ENCODE measurements at regions not wholly inside any gene's neighbourhood (a gene's known extent, or its start where the extent isn't known, plus 50 kb on each side); places are given as distances from the start of the nearest gene placed in this dataset.
"Not testable (repeated sequence)": the region's sequence is repeated elsewhere in the genome, so short reads cannot be mapped to it uniquely, and the experiment has no call there.

GRCh38 chr4:118410138-118410537, 57.3 kb upstream of the PRSS12 start:
- DNase-seq (ENCODE audit: low spot score) = no peak

- peak; percentile 38 for DNase-seq (ENCODE audit: low spot score)
These were observed 64.5 kb upstream of the PRSS12 start for GRCh38 chr4:118417325-118417724.

- DNase-seq (ENCODE audit: low spot score) = not testable (repeated sequence)
These were observed 65.0 kb upstream of the PRSS12 start for GRCh38 chr4:118417800-118418199.

- not testable (repeated sequence) for DNase-seq (ENCODE audit: low spot score)
These were observed 65.6 kb upstream of the PRSS12 start for GRCh38 chr4:118418396-118418795.

GRCh38 chr4:118419626-118420025, 66.8 kb upstream of the PRSS12 start:
- not testable (repeated sequence) for DNase-seq (ENCODE audit: low spot score)

GRCh38 chr4:118424062-118424461, 71.3 kb upstream of the PRSS12 start:
- DNase-seq (ENCODE audit: low spot score) = not testable (repeated sequence)

- not testable (repeated sequence) for DNase-seq (ENCODE audit: low spot score)
These were observed 76.1 kb upstream of the PRSS12 start for GRCh38 chr4:118428881-118429280.

GRCh38 chr4:118432359-118432758, 79.6 kb upstream of the PRSS12 start:
- DNase-seq (ENCODE audit: low spot score) = not testable (repeated sequence)

GRCh38 chr4:118433612-118434375, 81.0 kb upstream of the PRSS12 start:
- DNase-seq (ENCODE audit: low spot score) = not testable (repeated sequence)

- not testable (repeated sequence) for DNase-seq (ENCODE audit: low spot score)
These were observed 82.6 kb upstream of the PRSS12 start for GRCh38 chr4:118435415-118435814.

GRCh38 chr4:118442115-118442837, 89.5 kb upstream of the PRSS12 start:
- not testable (repeated sequence) for DNase-seq (ENCODE audit: low spot score)

GRCh38 chr4:118447397-118447796, 94.6 kb upstream of the PRSS12 start:
- not testable (repeated sequence) for DNase-seq (ENCODE audit: low spot score)

- DNase-seq (ENCODE audit: low spot score) = not testable (repeated sequence)
These were observed 102.1 kb upstream of the PRSS12 start for GRCh38 chr4:118454857-118455256.

- not testable (repeated sequence) for DNase-seq (ENCODE audit: low spot score)
These were observed 108.6 kb upstream of the PRSS12 start for GRCh38 chr4:118461435-118461834.

GRCh38 chr4:118465831-118466230, 113.0 kb upstream of the PRSS12 start:
- peak; percentile 36 for DNase-seq (ENCODE audit: low spot score)

GRCh38 chr4:118474001-118474626, 121.3 kb upstream of the PRSS12 start:
- peak; percentile 28 for DNase-seq (ENCODE audit: low spot score)

GRCh38 chr4:118474771-118475170, 122.0 kb upstream of the PRSS12 start:
- DNase-seq (ENCODE audit: low spot score) = not testable (repeated sequence)

- DNase-seq (ENCODE audit: low spot score) = not testable (repeated sequence)
These were observed 123.1 kb upstream of the PRSS12 start for GRCh38 chr4:118475901-118476300.

GRCh38 chr4:118477826-118478225, 125.0 kb upstream of the PRSS12 start:
- DNase-seq (ENCODE audit: low spot score) = not testable (repeated sequence)

GRCh38 chr4:118485801-118486314, 133.1 kb upstream of the PRSS12 start:
- not testable (repeated sequence) for DNase-seq (ENCODE audit: low spot score)

GRCh38 chr4:118492963-118493362, 140.2 kb upstream of the PRSS12 start:
- not testable (repeated sequence) for DNase-seq (ENCODE audit: low spot score)

- DNase-seq (ENCODE audit: low spot score) = not testable (repeated sequence)
These were observed 141.6 kb upstream of the PRSS12 start for GRCh38 chr4:118494437-118494836.
